ENCODE measurements at regions not wholly inside any gene's neighbourhood (a gene's known extent, or its start where the extent isn't known, plus 50 kb on each side); places are given as distances from the start of the nearest gene placed in this dataset.

DNA sequence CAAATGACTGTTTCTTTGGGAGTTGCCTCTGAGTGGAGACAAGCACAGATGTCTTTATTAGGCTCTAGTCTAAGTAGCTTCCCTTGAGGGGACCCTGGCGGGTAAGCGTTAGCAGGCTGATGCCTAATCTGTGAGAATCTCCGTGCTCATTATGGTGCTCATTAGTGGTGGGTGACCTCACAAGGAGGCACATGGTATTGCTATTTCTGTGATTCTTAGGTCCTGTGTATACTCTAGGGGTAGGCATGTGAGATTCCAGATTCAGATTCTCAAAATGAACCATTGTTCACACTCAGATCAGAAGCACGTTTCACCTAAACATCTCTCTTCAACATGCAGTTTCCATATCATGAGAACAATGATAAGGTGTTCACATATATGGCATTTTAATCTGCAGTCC lies 809.7 kb downstream of the NR2F2 start:
- WGBS, 2 donors: 46 to 54% methylated on average over 4 of the region's 4 CpGs
- intact Hi-C loops (cut with DNase I; ENCODE audit: low total_unique reads): no loop called here
- H3K4me3 ChIP-seq (ENCODE audit: low read depth, poor library complexity, severe bottlenecking): no peak overlapping the region
- no peak for DNase-seq (ENCODE audit: low spot score in 2 of 2)
- no peak for TF ChIP-seq POLR2A (IDR thresholded peaks at IDR 0.05)
- TF ChIP-seq, protein P1, sequence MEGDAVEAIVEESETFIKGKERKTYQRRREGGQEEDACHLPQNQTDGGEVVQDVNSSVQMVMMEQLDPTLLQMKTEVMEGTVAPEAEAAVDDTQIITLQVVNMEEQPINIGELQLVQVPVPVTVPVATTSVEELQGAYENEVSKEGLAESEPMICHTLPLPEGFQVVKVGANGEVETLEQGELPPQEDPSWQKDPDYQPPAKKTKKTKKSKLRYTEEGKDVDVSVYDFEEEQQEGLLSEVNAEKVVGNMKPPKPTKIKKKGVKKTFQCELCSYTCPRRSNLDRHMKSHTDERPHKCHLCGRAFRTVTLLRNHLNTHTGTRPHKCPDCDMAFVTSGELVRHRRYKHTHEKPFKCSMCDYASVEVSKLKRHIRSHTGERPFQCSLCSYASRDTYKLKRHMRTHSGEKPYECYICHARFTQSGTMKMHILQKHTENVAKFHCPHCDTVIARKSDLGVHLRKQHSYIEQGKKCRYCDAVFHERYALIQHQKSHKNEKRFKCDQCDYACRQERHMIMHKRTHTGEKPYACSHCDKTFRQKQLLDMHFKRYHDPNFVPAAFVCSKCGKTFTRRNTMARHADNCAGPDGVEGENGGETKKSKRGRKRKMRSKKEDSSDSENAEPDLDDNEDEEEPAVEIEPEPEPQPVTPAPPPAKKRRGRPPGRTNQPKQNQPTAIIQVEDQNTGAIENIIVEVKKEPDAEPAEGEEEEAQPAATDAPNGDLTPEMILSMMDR (IDR thresholded peaks at IDR 0.05): no peak

DNA sequence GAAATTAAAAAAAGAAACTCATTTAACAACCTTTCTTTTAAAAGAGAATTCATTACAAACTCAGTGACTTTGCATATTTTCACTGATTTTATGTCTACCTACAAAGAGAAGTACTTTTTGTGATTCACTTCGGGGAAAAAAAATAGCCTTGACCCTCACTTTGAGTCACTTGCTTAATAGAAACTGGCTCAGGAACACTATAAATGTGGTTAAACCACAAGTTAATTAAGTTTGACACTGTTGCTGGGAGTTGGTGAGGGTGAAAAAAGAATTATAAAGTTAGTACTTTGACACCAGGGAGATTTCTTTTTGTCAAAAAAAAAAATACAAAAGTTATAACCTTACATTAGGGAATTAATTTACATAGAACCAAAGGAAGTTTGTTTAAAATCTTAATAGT lies 810.9 kb downstream of the NR2F2 start:
- DNase-seq (ENCODE audit: low spot score in 2 of 2): no peak
- TF ChIP-seq, protein P1 (IDR thresholded peaks at IDR 0.05): no peak
- TF ChIP-seq POLR2A (IDR thresholded peaks at IDR 0.05): no peak
- intact Hi-C loops (cut with DNase I; ENCODE audit: low total_unique reads): no loop called here
- WGBS, 2 donors: 78 to 92% methylated on average over 1 of the region's 1 CpG
- no peak overlapping the region for H3K4me3 ChIP-seq (ENCODE audit: low read depth, poor library complexity, severe bottlenecking)

DNA sequence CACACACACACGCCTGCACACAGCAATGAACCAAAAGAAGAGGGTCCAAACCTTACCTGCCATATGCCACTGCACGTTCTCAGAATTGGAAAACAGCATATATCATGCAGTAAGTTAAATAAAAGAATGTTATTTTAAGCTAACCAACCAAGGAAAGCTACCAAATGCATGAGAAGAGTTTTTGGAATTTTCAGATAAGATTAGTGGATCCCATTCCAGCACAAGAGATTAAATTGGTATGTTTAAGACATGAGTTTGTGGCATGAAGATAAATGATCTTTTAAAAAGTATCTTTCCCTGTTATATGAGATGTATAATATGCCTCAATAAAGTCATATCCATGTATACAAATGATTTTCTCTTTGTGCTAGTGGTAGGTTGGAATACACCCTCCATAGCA lies 811.4 kb downstream of the NR2F2 start:
- DNase-seq (ENCODE audit: low spot score in 2 of 2): no peak
- 42 to 45% methylated on average over 2 of the region's 2 CpGs for WGBS, 2 donors
- intact Hi-C loops (cut with DNase I; ENCODE audit: low total_unique reads): no loop called here
- no peak for TF ChIP-seq POLR2A (IDR thresholded peaks at IDR 0.05)
- TF ChIP-seq, protein P1 (IDR thresholded peaks at IDR 0.05): no peak
- no peak overlapping the region for H3K4me3 ChIP-seq (ENCODE audit: low read depth, poor library complexity, severe bottlenecking)

DNA sequence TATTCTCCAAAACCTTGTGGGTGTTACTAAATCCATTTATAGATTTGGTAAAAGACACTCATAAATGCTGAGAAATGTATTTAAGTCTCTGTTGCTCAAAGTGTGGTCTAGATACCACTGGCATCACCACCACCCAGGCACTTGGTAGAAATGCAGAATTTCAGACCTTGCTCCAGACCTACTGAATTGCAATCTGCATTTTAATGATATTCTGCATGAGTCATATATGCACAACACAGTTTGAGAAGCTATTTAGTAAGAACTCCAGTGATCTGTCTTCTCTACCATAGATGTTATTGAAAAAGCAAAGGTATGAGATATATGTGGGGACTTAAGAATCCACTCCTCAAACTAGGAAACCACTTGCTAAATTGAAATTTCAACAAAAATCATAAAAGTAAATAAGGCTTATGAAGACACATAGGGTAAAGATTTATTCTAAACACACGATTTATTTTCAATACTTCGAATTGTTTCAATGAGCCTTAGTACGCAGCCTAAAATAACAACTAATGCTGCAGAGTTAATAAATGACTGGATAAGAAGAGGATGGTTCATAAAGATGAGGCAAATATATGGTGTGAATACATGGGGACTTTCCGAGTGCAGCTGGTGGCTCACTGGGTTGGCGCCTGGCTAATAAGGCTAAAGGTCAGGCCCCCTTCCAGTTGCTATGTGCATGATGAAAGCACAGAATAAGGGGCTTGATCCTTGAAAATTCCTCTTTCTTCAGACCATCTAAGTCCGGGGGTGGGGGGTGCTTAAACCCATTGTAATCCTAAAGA lies 813.3 kb downstream of the NR2F2 start:
- TF ChIP-seq, protein P1 (IDR thresholded peaks at IDR 0.05): no peak
- intact Hi-C loops (cut with DNase I; ENCODE audit: low total_unique reads): no loop called here
- WGBS, 2 donors: 80 to 85% methylated on average over 6 of the region's 6 CpGs
- DNase-seq (ENCODE audit: low spot score in 2 of 2): no peak
- no peak overlapping the region for H3K4me3 ChIP-seq (ENCODE audit: low read depth, poor library complexity, severe bottlenecking)

DNA sequence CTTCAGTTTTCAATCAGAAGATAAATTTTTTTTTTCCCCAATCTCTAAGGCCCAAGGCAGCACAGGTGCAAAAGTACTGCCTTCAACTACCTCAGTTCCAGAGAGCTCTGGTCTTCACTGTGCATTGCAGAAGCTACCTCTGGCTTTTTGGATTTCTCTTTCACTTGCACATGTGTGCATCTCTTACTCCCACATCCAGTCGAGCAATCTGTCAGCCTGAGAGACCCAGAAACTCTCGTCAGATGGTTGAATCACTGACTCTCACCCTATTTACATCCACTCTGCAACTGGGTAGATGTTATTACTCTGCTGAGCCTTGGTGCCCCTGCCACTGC lies 813.8 kb downstream of the NR2F2 start:
- H3K4me3 ChIP-seq (ENCODE audit: low read depth, poor library complexity, severe bottlenecking): no peak overlapping the region
- TF ChIP-seq, protein P1 (IDR thresholded peaks at IDR 0.05): no peak
- TF ChIP-seq POLR2A (IDR thresholded peaks at IDR 0.05): no peak

More for the DNA sequence above, 813.8 kb downstream of the NR2F2 start:
- no peak for DNase-seq (ENCODE audit: low spot score in 2 of 2)
- WGBS, 2 donors: 82 to 83% methylated on average over 2 of the region's 2 CpGs
- intact Hi-C loops (cut with DNase I; ENCODE audit: low total_unique reads): no loop called here
